ENCODE measurements at regions not wholly inside any gene's neighbourhood (a gene's known extent, or its start where the extent isn't known, plus 50 kb on each side); places are given as distances from the start of the nearest gene placed in this dataset.

DNA sequence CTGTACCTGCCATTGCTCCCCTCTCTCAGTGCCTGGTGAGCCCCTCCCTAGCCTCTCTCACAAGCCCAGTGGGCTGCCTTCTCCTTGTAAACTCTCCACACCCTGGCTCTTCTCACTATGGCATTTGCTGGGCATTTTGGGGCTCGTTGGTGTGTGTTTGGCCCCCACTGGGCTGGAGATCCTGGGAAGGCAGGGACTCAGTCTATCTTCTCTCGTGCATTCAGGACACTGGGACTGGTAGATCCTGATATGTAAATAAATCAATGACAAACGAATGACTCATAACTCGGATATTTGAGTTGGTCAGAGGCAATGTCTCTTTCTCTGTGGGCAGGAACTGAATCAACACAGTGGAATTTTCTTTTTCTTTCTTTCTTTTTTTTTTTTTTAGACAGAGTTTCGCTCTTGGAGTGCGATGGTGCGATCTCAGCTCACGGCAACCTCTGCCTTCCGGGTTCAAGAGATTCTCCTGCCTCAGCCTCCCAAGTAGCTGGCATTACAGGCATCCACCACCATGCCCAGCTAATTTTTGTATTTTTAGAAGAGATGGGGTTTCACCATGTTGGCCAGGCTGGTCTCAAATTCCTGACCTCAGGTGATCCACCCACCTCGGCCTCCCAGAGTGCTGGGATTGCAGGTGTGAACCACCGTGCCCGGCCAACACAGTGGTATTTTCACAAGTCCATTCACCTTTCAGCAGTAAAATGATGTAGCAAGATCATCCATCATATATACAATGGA lies 144.6 kb upstream of the SPRED2 start (continued):
- TF ChIP-seq, protein P1, sequence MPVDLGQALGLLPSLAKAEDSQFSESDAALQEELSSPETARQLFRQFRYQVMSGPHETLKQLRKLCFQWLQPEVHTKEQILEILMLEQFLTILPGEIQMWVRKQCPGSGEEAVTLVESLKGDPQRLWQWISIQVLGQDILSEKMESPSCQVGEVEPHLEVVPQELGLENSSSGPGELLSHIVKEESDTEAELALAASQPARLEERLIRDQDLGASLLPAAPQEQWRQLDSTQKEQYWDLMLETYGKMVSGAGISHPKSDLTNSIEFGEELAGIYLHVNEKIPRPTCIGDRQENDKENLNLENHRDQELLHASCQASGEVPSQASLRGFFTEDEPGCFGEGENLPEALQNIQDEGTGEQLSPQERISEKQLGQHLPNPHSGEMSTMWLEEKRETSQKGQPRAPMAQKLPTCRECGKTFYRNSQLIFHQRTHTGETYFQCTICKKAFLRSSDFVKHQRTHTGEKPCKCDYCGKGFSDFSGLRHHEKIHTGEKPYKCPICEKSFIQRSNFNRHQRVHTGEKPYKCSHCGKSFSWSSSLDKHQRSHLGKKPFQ (CRISPR knock-in tag; IDR thresholded peaks at IDR 0.05; ENCODE audit: insufficient replicate concordance): peak; percentile 72
- peak; percentile 97 for TF ChIP-seq ZNF460 (CRISPR knock-in tag; IDR thresholded peaks at IDR 0.05; ENCODE audit: borderline replicate concordance)
- no peak for TF ChIP-seq ZNF773 (CRISPR knock-in tag; IDR thresholded peaks at IDR 0.05; ENCODE audit: borderline replicate concordance)
- 0 out of 2 replicates have a peak, but pooled peaks have one; percentile 25 for TF ChIP-seq KDM2A (CRISPR knock-in tag; IDR thresholded peaks at IDR 0.05; ENCODE audit: borderline replicate concordance, low read depth)
- TF ChIP-seq, protein P2, sequence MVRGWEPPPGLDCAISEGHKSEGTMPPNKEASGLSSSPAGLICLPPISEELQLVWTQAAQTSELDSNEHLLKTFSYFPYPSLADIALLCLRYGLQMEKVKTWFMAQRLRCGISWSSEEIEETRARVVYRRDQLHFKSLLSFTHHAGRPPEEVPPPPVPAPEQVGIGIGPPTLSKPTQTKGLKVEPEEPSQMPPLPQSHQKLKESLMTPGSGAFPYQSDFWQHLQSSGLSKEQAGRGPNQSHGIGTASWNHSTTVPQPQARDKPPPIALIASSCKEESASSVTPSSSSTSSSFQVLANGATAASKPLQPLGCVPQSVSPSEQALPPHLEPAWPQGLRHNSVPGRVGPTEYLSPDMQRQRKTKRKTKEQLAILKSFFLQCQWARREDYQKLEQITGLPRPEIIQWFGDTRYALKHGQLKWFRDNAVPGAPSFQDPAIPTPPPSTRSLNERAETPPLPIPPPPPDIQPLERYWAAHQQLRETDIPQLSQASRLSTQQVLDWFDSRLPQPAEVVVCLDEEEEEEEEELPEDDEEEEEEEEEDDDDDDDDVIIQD (CRISPR knock-in tag; IDR thresholded peaks at IDR 0.05; ENCODE audit: low read depth): peak; percentile 79; the same call in 1 of the 2 replicates
- TF ChIP-seq, protein P3, sequence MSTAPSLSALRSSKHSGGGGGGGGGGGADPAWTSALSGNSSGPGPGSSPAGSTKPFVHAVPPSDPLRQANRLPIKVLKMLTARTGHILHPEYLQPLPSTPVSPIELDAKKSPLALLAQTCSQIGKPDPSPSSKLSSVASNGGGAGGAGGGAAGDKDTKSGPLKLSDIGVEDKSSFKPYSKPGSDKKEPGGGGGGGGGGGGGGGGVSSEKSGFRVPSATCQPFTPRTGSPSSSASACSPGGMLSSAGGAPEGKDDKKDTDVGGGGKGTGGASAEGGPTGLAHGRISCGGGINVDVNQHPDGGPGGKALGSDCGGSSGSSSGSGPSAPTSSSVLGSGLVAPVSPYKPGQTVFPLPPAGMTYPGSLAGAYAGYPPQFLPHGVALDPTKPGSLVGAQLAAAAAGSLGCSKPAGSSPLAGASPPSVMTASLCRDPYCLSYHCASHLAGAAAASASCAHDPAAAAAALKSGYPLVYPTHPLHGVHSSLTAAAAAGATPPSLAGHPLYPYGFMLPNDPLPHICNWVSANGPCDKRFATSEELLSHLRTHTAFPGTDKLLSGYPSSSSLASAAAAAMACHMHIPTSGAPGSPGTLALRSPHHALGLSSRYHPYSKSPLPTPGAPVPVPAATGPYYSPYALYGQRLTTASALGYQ (CRISPR knock-in tag; IDR thresholded peaks at IDR 0.05): peak; percentile 2; the same call in 1 of the 2 replicates
- TF ChIP-seq, protein P4, sequence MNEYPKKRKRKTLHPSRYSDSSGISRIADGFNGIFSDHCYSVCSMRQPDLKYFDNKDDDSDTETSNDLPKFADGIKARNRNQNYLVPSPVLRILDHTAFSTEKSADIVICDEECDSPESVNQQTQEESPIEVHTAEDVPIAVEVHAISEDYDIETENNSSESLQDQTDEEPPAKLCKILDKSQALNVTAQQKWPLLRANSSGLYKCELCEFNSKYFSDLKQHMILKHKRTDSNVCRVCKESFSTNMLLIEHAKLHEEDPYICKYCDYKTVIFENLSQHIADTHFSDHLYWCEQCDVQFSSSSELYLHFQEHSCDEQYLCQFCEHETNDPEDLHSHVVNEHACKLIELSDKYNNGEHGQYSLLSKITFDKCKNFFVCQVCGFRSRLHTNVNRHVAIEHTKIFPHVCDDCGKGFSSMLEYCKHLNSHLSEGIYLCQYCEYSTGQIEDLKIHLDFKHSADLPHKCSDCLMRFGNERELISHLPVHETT (CRISPR knock-in tag; conservative IDR thresholded peaks at IDR 0.05): no peak
- TF ChIP-seq, protein P5, sequence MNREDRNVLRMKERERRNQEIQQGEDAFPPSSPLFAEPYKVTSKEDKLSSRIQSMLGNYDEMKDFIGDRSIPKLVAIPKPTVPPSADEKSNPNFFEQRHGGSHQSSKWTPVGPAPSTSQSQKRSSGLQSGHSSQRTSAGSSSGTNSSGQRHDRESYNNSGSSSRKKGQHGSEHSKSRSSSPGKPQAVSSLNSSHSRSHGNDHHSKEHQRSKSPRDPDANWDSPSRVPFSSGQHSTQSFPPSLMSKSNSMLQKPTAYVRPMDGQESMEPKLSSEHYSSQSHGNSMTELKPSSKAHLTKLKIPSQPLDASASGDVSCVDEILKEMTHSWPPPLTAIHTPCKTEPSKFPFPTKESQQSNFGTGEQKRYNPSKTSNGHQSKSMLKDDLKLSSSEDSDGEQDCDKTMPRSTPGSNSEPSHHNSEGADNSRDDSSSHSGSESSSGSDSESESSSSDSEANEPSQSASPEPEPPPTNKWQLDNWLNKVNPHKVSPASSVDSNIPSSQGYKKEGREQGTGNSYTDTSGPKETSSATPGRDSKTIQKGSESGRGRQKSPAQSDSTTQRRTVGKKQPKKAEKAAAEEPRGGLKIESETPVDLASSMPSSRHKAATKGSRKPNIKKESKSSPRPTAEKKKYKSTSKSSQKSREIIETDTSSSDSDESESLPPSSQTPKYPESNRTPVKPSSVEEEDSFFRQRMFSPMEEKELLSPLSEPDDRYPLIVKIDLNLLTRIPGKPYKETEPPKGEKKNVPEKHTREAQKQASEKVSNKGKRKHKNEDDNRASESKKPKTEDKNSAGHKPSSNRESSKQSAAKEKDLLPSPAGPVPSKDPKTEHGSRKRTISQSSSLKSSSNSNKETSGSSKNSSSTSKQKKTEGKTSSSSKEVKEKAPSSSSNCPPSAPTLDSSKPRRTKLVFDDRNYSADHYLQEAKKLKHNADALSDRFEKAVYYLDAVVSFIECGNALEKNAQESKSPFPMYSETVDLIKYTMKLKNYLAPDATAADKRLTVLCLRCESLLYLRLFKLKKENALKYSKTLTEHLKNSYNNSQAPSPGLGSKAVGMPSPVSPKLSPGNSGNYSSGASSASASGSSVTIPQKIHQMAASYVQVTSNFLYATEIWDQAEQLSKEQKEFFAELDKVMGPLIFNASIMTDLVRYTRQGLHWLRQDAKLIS (CRISPR knock-in tag; IDR thresholded peaks at IDR 0.05): no peak
- TF ChIP-seq FOSL1 (CRISPR knock-in tag; IDR thresholded peaks at IDR 0.05; ENCODE audit: borderline replicate concordance): peak; percentile 88
- 0 out of 2 replicates have a peak, but pooled peaks have one; percentile 28 for TF ChIP-seq TBX2 (CRISPR knock-in tag; IDR thresholded peaks at IDR 0.05; ENCODE audit: borderline replicate concordance)
- no peak for TF ChIP-seq ZNF10 (CRISPR knock-in tag; IDR thresholded peaks at IDR 0.05; ENCODE audit: borderline replicate concordance, low read depth)
- no peak for TF ChIP-seq NR2F1 (CRISPR knock-in tag; IDR thresholded peaks at IDR 0.05)
- TF ChIP-seq, protein P6, sequence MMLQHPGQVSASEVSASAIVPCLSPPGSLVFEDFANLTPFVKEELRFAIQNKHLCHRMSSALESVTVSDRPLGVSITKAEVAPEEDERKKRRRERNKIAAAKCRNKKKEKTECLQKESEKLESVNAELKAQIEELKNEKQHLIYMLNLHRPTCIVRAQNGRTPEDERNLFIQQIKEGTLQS (CRISPR knock-in tag; IDR thresholded peaks at IDR 0.05): peak; percentile 82; the same call in 1 of the 2 replicates
- TF ChIP-seq ZKSCAN1 (IDR thresholded peaks at IDR 0.05; ENCODE audit: low read length): no peak
- TF ChIP-seq ZFP90 (CRISPR knock-in tag; IDR thresholded peaks at IDR 0.05; ENCODE audit: borderline replicate concordance): no peak
- no peak for TF ChIP-seq ZBTB7B (CRISPR knock-in tag; IDR thresholded peaks at IDR 0.05)
- TF ChIP-seq ZNF367 (CRISPR knock-in tag; IDR thresholded peaks at IDR 0.05; ENCODE audit: borderline replicate concordance): no peak
- no peak for TF ChIP-seq ZFP82 (CRISPR knock-in tag; IDR thresholded peaks at IDR 0.05; ENCODE audit: borderline replicate concordance)
